ENCODE measurements at regions not wholly inside any gene's neighbourhood (a gene's known extent, or its start where the extent isn't known, plus 50 kb on each side); places are given as distances from the start of the nearest gene placed in this dataset.

DNA sequence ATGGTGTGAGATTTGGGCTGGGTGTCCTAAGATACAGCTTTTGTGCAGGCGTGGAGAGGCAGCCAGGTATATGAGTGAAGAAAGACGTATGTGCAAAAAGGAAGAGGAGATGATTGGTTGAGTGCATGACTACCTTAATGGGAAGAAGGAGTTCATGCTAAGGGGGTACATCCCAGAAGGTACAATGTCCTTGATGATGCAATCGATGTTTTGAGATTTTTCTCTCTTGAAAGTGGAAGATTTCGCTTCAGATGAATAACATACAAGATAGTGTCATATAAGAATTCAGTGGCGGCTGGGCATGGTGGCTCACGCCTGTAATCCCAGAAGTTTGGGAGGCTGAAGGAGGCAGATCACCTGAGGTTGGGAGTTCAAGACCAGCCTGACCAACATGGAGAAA, 357.1 kb downstream of the KLF12 start:
- Histone ChIP-seq H3K9me3 (ENCODE audit: control insufficient read depth, low read length) (no peaks in the 10 kb centered on the region), H4K8ac (ENCODE audit: low read length) (no peak overlapping the region), H3K27me3 (ENCODE audit: control insufficient read depth in 1 of 2, insufficient read depth in 1 of 2, low read length in 2 of 2) (no peaks in the 10 kb centered on the region), H3K4me1 (ENCODE audit: control insufficient read depth, insufficient read depth, low read depth, low read length) (peaks cover 1% of the 10 kb centered on the region), H2BK120ac (ENCODE audit: low read depth, low read length) (no peak overlapping the region), H4K91ac (ENCODE audit: low read length) (no peak overlapping the region), H3K14ac (ENCODE audit: low read length in 2 of 2) (no peak overlapping the region), H3K4me2 (ENCODE audit: low read length, poor library complexity, severe bottlenecking) (no peak overlapping the region), H3K9ac (ENCODE audit: low read length) (no peak overlapping the region), H2AFZ (ENCODE audit: low read depth, low read length) (no peak overlapping the region), H3K27ac (ENCODE audit: low read length, poor library complexity, severe bottlenecking) (no peak overlapping the region), H2AK5ac (ENCODE audit: low read length, severe bottlenecking) (no peak overlapping the region), H3K4ac (ENCODE audit: low read depth in 1 of 2, low read length in 2 of 2) (no peak overlapping the region), H2BK5ac (ENCODE audit: low read depth, low read length, poor library complexity, severe bottlenecking) (no peak overlapping the region), H2BK12ac (ENCODE audit: low read length in 2 of 2) (no peak overlapping the region), H3K23ac (ENCODE audit: low read length in 2 of 2) (no peak overlapping the region), H3K18ac (ENCODE audit: low read depth in 1 of 2, low read length in 2 of 2) (no peak overlapping the region), H3K79me1 (replicated peaks; ENCODE audit: low read length, poor library complexity, severe bottlenecking) (peaks cover 8% of the 10 kb centered on the region), H3K36me3 (ENCODE audit: control insufficient read depth in 1 of 2, insufficient read depth in 2 of 2, low read depth in 1 of 2, low read length in 2 of 2) (peaks cover 7 to 9% of the 10 kb centered on the region in 2 experiments), H3K4me3 (ENCODE audit: insufficient read depth in 1 of 2, low read depth in 1 of 2, low read length in 2 of 2) (no peak overlapping the region), H2BK15ac (ENCODE audit: low read depth, poor library complexity, severe bottlenecking) (no peak overlapping the region)
- DNase-seq, result no peak
- 99% methylated on average over 6 of the region's 6 CpGs for WGBS

DNA sequence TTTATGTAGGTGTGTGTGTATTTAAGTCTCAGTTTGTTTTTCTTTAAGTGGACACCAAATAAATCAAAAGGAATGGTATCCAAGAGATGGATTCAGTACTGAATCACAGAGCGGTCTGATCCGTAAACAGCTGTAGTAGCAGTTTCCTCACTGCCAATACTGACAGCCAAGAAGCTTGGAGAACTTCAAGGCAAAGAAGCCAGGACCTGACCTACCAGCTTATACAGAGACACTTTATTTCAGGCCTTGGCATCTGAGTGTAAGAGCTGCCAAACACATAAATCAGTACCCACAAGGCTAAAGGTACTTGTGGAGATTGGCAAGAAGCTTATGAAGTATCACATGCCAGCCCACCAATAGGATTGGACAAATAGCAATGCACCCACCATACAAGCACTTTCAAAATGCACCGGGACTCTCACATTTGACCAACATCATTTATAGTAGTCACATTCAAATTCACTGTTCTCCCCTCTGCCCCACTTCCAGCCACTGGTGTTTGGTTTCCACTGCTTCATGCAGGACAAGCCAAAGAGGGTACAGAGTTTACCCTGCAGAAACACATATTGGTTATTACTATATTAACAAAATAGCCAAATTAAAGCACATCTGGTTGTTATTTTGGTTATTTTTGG, 357.9 kb downstream of the KLF12 start:
- Histone ChIP-seq H4K8ac (ENCODE audit: low read length) (no peak overlapping the region), H2BK12ac (ENCODE audit: low read length in 2 of 2) (no peak overlapping the region), H3K27me3 (ENCODE audit: control insufficient read depth in 1 of 2, insufficient read depth in 1 of 2, low read length in 2 of 2) (no peaks in the 10 kb centered on the region), H2BK5ac (ENCODE audit: low read depth, low read length, poor library complexity, severe bottlenecking) (no peak overlapping the region), H3K4me1 (ENCODE audit: control insufficient read depth, insufficient read depth, low read depth, low read length) (peaks cover 1% of the 10 kb centered on the region), H2AK5ac (ENCODE audit: low read length, severe bottlenecking) (no peak overlapping the region), H3K18ac (ENCODE audit: low read depth in 1 of 2, low read length in 2 of 2) (no peak overlapping the region), H3K23ac (ENCODE audit: low read length in 2 of 2) (no peak overlapping the region), H3K4me2 (ENCODE audit: low read length, poor library complexity, severe bottlenecking) (no peak overlapping the region), H2BK120ac (ENCODE audit: low read depth, low read length) (no peak overlapping the region), H3K4me3 (ENCODE audit: insufficient read depth in 1 of 2, low read depth in 1 of 2, low read length in 2 of 2) (no peak overlapping the region), H2AFZ (ENCODE audit: low read depth, low read length) (no peak overlapping the region), H2BK15ac (ENCODE audit: low read depth, poor library complexity, severe bottlenecking) (no peak overlapping the region), H3K36me3 (ENCODE audit: control insufficient read depth in 1 of 2, insufficient read depth in 2 of 2, low read depth in 1 of 2, low read length in 2 of 2) (peaks cover 7 to 13% of the 10 kb centered on the region in 2 experiments), H4K91ac (ENCODE audit: low read length) (no peak overlapping the region), H3K4ac (ENCODE audit: low read depth in 1 of 2, low read length in 2 of 2) (no peak overlapping the region), H3K79me1 (replicated peaks; ENCODE audit: low read length, poor library complexity, severe bottlenecking) (peaks cover 8% of the 10 kb centered on the region), H3K14ac (ENCODE audit: low read length in 2 of 2) (no peak overlapping the region), H3K9me3 (ENCODE audit: control insufficient read depth, low read length) (no peaks in the 10 kb centered on the region), H3K9ac (ENCODE audit: low read length) (no peak overlapping the region), H3K27ac (ENCODE audit: low read length, poor library complexity, severe bottlenecking) (no peak overlapping the region)
- DNase-seq, result no peak
- WGBS, result 95% methylated on average over 3 of the region's 3 CpGs

DNA sequence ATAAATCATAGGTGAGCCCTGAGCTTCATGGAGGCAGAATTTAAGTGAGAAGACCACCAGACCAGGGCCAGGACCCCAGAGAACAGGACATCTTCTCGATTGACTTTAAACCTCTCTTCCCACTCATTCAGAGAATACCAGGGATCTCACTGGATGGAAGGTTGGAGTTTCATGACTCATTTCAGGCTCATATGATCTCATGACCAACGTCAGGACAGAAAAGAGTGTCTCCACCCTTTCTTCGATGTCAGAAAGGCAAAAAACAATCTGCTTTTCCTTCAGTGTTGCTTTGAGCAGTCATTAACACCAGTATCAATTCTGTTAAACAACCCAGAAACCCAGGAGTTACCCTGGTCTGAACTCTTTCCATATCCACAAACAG, 361.0 kb downstream of the KLF12 start:
- WGBS, result 79% methylated on average over 3 of the region's 3 CpGs
- H2AK5ac ChIP-seq (ENCODE audit: low read length, severe bottlenecking), result no peak overlapping the region
- H3K23ac ChIP-seq (ENCODE audit: low read length in 2 of 2), result no peak overlapping the region
- H2BK5ac ChIP-seq (ENCODE audit: low read depth, low read length, poor library complexity, severe bottlenecking), result no peak overlapping the region
- no peak overlapping the region for H3K4me2 ChIP-seq (ENCODE audit: low read length, poor library complexity, severe bottlenecking)
- H3K4me1 ChIP-seq (ENCODE audit: control insufficient read depth, insufficient read depth, low read depth, low read length), result peaks cover 1% of the 10 kb centered on the region
- peaks cover 6% of the 10 kb centered on the region for H3K79me1 ChIP-seq (replicated peaks; ENCODE audit: low read length, poor library complexity, severe bottlenecking)
- no peaks in the 10 kb centered on the region for H3K27me3 ChIP-seq (ENCODE audit: control insufficient read depth in 1 of 2, insufficient read depth in 1 of 2, low read length in 2 of 2)
- no peak overlapping the region for H3K9ac ChIP-seq (ENCODE audit: low read length)
- no peaks in the 10 kb centered on the region for H3K9me3 ChIP-seq (ENCODE audit: control insufficient read depth, low read length)
- no peak overlapping the region for H4K8ac ChIP-seq (ENCODE audit: low read length)
- DNase-seq, result no peak
- no peak overlapping the region for H2BK120ac ChIP-seq (ENCODE audit: low read depth, low read length)
- no peak overlapping the region for H3K4ac ChIP-seq (ENCODE audit: low read depth in 1 of 2, low read length in 2 of 2)
- no peak overlapping the region for H2BK12ac ChIP-seq (ENCODE audit: low read length in 2 of 2)
- no peak overlapping the region for H3K27ac ChIP-seq (ENCODE audit: low read length, poor library complexity, severe bottlenecking)
- H3K14ac ChIP-seq (ENCODE audit: low read length in 2 of 2), result no peak overlapping the region
- no peak overlapping the region for H4K91ac ChIP-seq (ENCODE audit: low read length)
- H3K36me3 ChIP-seq (ENCODE audit: control insufficient read depth in 1 of 2, insufficient read depth in 2 of 2, low read depth in 1 of 2, low read length in 2 of 2), result peaks cover 0 to 13% of the 10 kb centered on the region in 2 experiments
- no peak overlapping the region for H2BK15ac ChIP-seq (ENCODE audit: low read depth, poor library complexity, severe bottlenecking)
- no peak overlapping the region for H3K4me3 ChIP-seq (ENCODE audit: insufficient read depth in 1 of 2, low read depth in 1 of 2, low read length in 2 of 2)
- H2AFZ ChIP-seq (ENCODE audit: low read depth, low read length), result no peak overlapping the region
- H3K18ac ChIP-seq (ENCODE audit: low read depth in 1 of 2, low read length in 2 of 2), result no peak overlapping the region

DNA sequence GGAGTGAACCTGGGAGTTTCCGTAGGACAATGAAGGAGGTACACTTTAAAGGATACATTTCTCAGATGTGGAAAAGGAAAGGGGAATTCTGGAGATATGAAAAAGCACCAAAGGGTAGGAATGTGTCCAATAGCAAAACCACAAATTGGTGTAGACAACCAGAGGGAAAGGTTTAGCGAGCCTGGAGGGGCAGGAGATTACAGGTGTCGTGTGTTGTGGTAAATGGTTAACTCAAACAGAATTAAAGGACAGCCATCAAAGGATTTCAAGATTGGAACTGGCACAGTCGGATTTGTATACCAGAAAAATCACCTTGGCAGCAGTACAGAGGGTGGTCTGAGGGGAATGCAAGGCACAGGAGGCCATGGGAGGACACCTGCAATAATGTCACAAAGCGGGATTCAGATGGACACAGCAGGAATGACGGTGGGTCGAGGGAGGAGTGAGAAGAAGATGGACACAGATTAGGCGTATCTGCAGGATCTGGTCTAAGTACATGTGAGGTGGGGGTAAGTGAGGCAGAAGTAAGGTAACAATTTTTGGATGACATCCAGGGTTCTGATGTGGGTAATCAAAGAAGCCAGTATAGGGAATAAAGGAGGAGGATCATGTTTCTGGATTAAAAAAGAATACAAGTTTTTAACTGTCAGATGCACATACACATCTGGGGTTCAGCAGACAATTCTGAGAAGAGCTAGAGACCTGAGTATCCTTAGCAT, 361.6 kb downstream of the KLF12 start:
- DNase-seq, result no peak
- WGBS, result 97% methylated on average over 8 of the region's 8 CpGs
- H3K4me1 ChIP-seq (ENCODE audit: control insufficient read depth, insufficient read depth, low read depth, low read length), result peaks cover 1% of the 10 kb centered on the region

More for the DNA sequence above, 361.6 kb downstream of the KLF12 start:
- H3K14ac ChIP-seq (ENCODE audit: low read length in 2 of 2), result no peak overlapping the region
- H3K27me3 ChIP-seq (ENCODE audit: control insufficient read depth in 1 of 2, insufficient read depth in 1 of 2, low read length in 2 of 2), result no peaks in the 10 kb centered on the region
- no peak overlapping the region for H3K23ac ChIP-seq (ENCODE audit: low read length in 2 of 2)
- H2BK12ac ChIP-seq (ENCODE audit: low read length in 2 of 2), result no peak overlapping the region
- no peak overlapping the region for H3K9ac ChIP-seq (ENCODE audit: low read length)
- H4K91ac ChIP-seq (ENCODE audit: low read length), result no peak overlapping the region
- no peak overlapping the region for H2AFZ ChIP-seq (ENCODE audit: low read depth, low read length)
- no peak overlapping the region for H3K4me2 ChIP-seq (ENCODE audit: low read length, poor library complexity, severe bottlenecking)
- no peak overlapping the region for H3K18ac ChIP-seq (ENCODE audit: low read depth in 1 of 2, low read length in 2 of 2)
- no peak overlapping the region for H2BK15ac ChIP-seq (ENCODE audit: low read depth, poor library complexity, severe bottlenecking)
- no peak overlapping the region for H2BK120ac ChIP-seq (ENCODE audit: low read depth, low read length)
- H4K8ac ChIP-seq (ENCODE audit: low read length), result no peak overlapping the region
- peaks cover 0 to 13% of the 10 kb centered on the region in 2 experiments for H3K36me3 ChIP-seq (ENCODE audit: control insufficient read depth in 1 of 2, insufficient read depth in 2 of 2, low read depth in 1 of 2, low read length in 2 of 2)
- H3K4me3 ChIP-seq (ENCODE audit: insufficient read depth in 1 of 2, low read depth in 1 of 2, low read length in 2 of 2), result no peak overlapping the region
- H2BK5ac ChIP-seq (ENCODE audit: low read depth, low read length, poor library complexity, severe bottlenecking), result no peak overlapping the region
- no peak overlapping the region for H2AK5ac ChIP-seq (ENCODE audit: low read length, severe bottlenecking)
- H3K9me3 ChIP-seq (ENCODE audit: control insufficient read depth, low read length), result no peaks in the 10 kb centered on the region
- peaks cover 10% of the 10 kb centered on the region for H3K79me1 ChIP-seq (replicated peaks; ENCODE audit: low read length, poor library complexity, severe bottlenecking)
- H3K27ac ChIP-seq (ENCODE audit: low read length, poor library complexity, severe bottlenecking), result no peak overlapping the region
- H3K4ac ChIP-seq (ENCODE audit: low read depth in 1 of 2, low read length in 2 of 2), result no peak overlapping the region

Data from mesenchymal stem cell (in vitro differentiated cells and primary cell).